HEK293 (cell line): ENCODE measurements at regions not wholly inside any gene's neighbourhood (a gene's known extent, or its start where the extent isn't known, plus 50 kb on each side); places are given as distances from the start of the nearest gene placed in this dataset.
"Not testable (repeated sequence)": the region's sequence is repeated elsewhere in the genome, so short reads cannot be mapped to it uniquely, and the experiment has no call there.

Source experiments
- CTCF ChIP-seq: fragments of 450-650 bp; formaldehyde crosslinking; IDR thresholded peaks from 2 replicates; pipeline ENCODE4 v1.5.1; 2016; ENCODE audit warnings: missing biosample characterization, missing genetic modification characterization
- KLF10 ChIP-seq: fragments of 450-650 bp; IDR thresholded peaks from 2 replicates; pipeline ENCODE4 v1.5.1; 2018; ENCODE audit warnings: missing biosample characterization, mild to moderate bottlenecking, missing genetic modification characterization
- KLF16 ChIP-seq: fragments of 450-650 bp; formaldehyde crosslinking; IDR thresholded peaks from 2 replicates; pipeline ENCODE4 v1.5.1; 2017; ENCODE audit warnings: missing biosample characterization, missing genetic modification characterization
- PBX3 ChIP-seq: sonication (generic); formaldehyde crosslinking; IDR thresholded peaks from 2 replicates; pipeline ENCODE4 v1.8.1; 2022; ENCODE audit warnings: mild to moderate bottlenecking, moderate library complexity, missing genetic modification reagents
- PRDM1 ChIP-seq: fragments of 450-650 bp; formaldehyde crosslinking; IDR thresholded peaks from 2 replicates; pipeline ENCODE4; 2016; ENCODE audit warnings: missing biosample characterization, missing genetic modification characterization
- TCF7L2 ChIP-seq: IDR thresholded peaks from 2 replicates; pipeline ENCODE4 v1.6.1; 2011; ENCODE audit warnings: low read depth, mild to moderate bottlenecking, inconsistent platforms, low read length, moderate library complexity, borderline replicate concordance
- ZBTB21 ChIP-seq: fragments of 450-650 bp; formaldehyde crosslinking; IDR thresholded peaks from 2 replicates; pipeline ENCODE4 v1.5.1; 2017; ENCODE audit warnings: missing biosample characterization, missing genetic modification characterization
- ZFP3 ChIP-seq: fragments of 450-650 bp; formaldehyde crosslinking; IDR thresholded peaks from 2 replicates; pipeline ENCODE4 v1.5.1; 2016; ENCODE audit warnings: low read depth, missing biosample characterization, missing genetic modification characterization
- ZNF114 ChIP-seq: fragments of 450-650 bp; formaldehyde crosslinking; IDR thresholded peaks from 2 replicates; pipeline ENCODE4 v1.5.0; 2017; ENCODE audit warnings: missing biosample characterization, missing genetic modification characterization
- ZNF2 ChIP-seq: fragments of 450-650 bp; formaldehyde crosslinking; IDR thresholded peaks from 2 replicates; pipeline ENCODE4 v1.5.1; 2016; ENCODE audit warnings: missing biosample characterization, missing genetic modification characterization
- ZNF473 ChIP-seq: fragments of 450-650 bp; formaldehyde crosslinking; IDR thresholded peaks from 2 replicates; pipeline ENCODE4 v1.5.1; 2017; ENCODE audit warnings: missing biosample characterization, missing genetic modification characterization
- ZNF580 ChIP-seq: fragments of 450-650 bp; formaldehyde crosslinking; IDR thresholded peaks from 2 replicates; pipeline ENCODE4 v1.5.1; 2016; ENCODE audit warnings: missing biosample characterization, missing genetic modification characterization
- ZNF610 ChIP-seq: fragments of 450-650 bp; formaldehyde crosslinking; IDR thresholded peaks from 2 replicates; pipeline ENCODE4 v1.5.1; 2016; ENCODE audit warnings: missing biosample characterization, missing genetic modification characterization, borderline replicate concordance
- ZNF776 ChIP-seq: fragments of 450-650 bp; formaldehyde crosslinking; IDR thresholded peaks from 2 replicates; pipeline ENCODE4 v1.5.0; 2017; ENCODE audit warnings: missing biosample characterization, missing genetic modification characterization, borderline replicate concordance

GRCh38 chr3:165572566-165572965 is 264.7 kb downstream of the BCHE start:
- not testable (repeated sequence) for TF ChIP-seq ZNF114 (tag by site-specific recombination); TCF7L2; CTCF (tag by site-specific recombination); ZNF2 (tag by site-specific recombination); ZNF473 (tag by site-specific recombination); ZFP3; ZBTB21; ZNF776 (tag by site-specific recombination); ZNF610 (tag by site-specific recombination); PRDM1 (tag by site-specific recombination); KLF10 (tag by site-specific recombination); KLF16; PBX3; ZNF580
